ENCODE measurements at regions not wholly inside any gene's neighbourhood (a gene's known extent, or its start where the extent isn't known, plus 50 kb on each side); places are given as distances from the start of the nearest gene placed in this dataset.

DNA sequence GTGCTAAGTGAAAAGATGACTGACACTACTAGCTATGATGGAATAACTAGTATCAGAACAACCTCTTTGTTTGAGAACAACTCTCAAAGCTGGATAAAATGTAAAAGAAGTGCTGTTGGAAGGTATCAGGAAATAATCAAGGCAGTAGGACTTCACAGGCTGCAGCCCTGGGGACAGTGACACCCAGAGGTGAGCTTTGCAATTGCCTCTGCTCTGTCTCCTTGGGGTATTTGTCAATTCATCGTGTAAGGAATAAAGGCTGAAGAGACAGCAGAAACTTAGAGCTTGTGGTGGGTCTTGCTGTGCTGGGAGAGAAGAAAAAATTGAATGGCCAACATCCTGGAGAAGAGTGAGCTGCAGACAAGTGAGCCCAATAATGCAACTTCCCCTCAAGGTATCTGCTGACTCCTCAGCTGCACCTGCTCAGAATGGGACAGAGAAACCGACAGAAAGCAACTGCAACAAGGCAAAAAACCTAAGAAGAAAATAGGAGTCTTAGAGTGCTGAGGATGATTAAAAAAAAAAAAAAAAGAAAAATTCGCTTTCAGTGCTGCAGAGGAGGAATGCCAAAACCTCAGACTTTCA is 141.1 kb downstream of the RCN1 start:
- TF ChIP-seq, protein P1, sequence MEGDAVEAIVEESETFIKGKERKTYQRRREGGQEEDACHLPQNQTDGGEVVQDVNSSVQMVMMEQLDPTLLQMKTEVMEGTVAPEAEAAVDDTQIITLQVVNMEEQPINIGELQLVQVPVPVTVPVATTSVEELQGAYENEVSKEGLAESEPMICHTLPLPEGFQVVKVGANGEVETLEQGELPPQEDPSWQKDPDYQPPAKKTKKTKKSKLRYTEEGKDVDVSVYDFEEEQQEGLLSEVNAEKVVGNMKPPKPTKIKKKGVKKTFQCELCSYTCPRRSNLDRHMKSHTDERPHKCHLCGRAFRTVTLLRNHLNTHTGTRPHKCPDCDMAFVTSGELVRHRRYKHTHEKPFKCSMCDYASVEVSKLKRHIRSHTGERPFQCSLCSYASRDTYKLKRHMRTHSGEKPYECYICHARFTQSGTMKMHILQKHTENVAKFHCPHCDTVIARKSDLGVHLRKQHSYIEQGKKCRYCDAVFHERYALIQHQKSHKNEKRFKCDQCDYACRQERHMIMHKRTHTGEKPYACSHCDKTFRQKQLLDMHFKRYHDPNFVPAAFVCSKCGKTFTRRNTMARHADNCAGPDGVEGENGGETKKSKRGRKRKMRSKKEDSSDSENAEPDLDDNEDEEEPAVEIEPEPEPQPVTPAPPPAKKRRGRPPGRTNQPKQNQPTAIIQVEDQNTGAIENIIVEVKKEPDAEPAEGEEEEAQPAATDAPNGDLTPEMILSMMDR (conservative IDR thresholded peaks at IDR 0.05; ENCODE audit: low read depth, low read length), result peak; percentile 100
- TF ChIP-seq EZH2 (IDR thresholded peaks at IDR 0.05; ENCODE audit: borderline replicate concordance, low read depth, low read length, poor library complexity, severe bottlenecking), result no peak
